ENCODE measurements at regions not wholly inside any gene's neighbourhood (a gene's known extent, or its start where the extent isn't known, plus 50 kb on each side); places are given as distances from the start of the nearest gene placed in this dataset.

GRCh38 chr13:107838588-107839161, 376.7 kb downstream of the LIG4 start:
- no peak for DNase-seq (ENCODE audit: low spot score in 2 of 2)
- in situ Hi-C loops (cut with MboI; ENCODE audit: low sequenced_read_pairs) = no loop called here
- no peaks in the 10 kb centered on the region for H3K27me3 ChIP-seq (ENCODE audit: low read depth)
- peaks cover 13% of the 10 kb centered on the region for H3K4me1 ChIP-seq
- no peaks in the 10 kb centered on the region for H3K9me3 ChIP-seq
- no peak overlapping the region for H3K4me3 ChIP-seq
- H3K36me3 ChIP-seq (replicated peaks) = no peaks in the 10 kb centered on the region

GRCh38 chr13:107836685-107837084, 378.7 kb downstream of the LIG4 start:
- no peak for DNase-seq (ENCODE audit: low spot score in 2 of 2)
- no peak overlapping the region for H3K4me3 ChIP-seq
- no peaks in the 10 kb centered on the region; the same call in 1 of the 2 replicates for H3K4me1 ChIP-seq
- H3K9me3 ChIP-seq = no peaks in the 10 kb centered on the region
- H3K27me3 ChIP-seq (ENCODE audit: low read depth) = no peaks in the 10 kb centered on the region
- no peaks in the 10 kb centered on the region for H3K36me3 ChIP-seq (replicated peaks)
- in situ Hi-C loops (cut with MboI; ENCODE audit: low sequenced_read_pairs) = no loop called here

GRCh38 chr13:107835339-107836018, 379.9 kb downstream of the LIG4 start:
- Histone ChIP-seq H3K27me3 (ENCODE audit: low read depth) (no peaks in the 10 kb centered on the region), H3K36me3 (replicated peaks) (no peaks in the 10 kb centered on the region), H3K9me3 (no peaks in the 10 kb centered on the region), H3K4me1 (no peaks in the 10 kb centered on the region), H3K4me3 (no peak overlapping the region)
- DNase-seq (ENCODE audit: low spot score in 2 of 2) = no peak
- in situ Hi-C loops (cut with MboI; ENCODE audit: low sequenced_read_pairs) = no loop called here

GRCh38 chr13:107834717-107835116, 380.6 kb downstream of the LIG4 start:
- DNase-seq (ENCODE audit: low spot score in 2 of 2) = no peak
- Histone ChIP-seq H3K36me3 (replicated peaks) (no peaks in the 10 kb centered on the region), H3K4me3 (no peak overlapping the region), H3K4me1 (no peaks in the 10 kb centered on the region), H3K9me3 (no peaks in the 10 kb centered on the region), H3K27me3 (ENCODE audit: low read depth) (no peaks in the 10 kb centered on the region)
- in situ Hi-C loops (cut with MboI; ENCODE audit: low sequenced_read_pairs) = no loop called here

- no peaks in the 10 kb centered on the region for H3K4me1 ChIP-seq
- no peak for DNase-seq (ENCODE audit: low spot score in 2 of 2)
- H3K27me3 ChIP-seq (ENCODE audit: low read depth) = no peaks in the 10 kb centered on the region
- in situ Hi-C loops (cut with MboI; ENCODE audit: low sequenced_read_pairs) = no loop called here
- no peaks in the 10 kb centered on the region for H3K36me3 ChIP-seq (replicated peaks)
- no peaks in the 10 kb centered on the region for H3K9me3 ChIP-seq
- no peak overlapping the region for H3K4me3 ChIP-seq
These were observed 381.1 kb downstream of the LIG4 start for GRCh38 chr13:107834281-107834680.

GRCh38 chr13:107832500-107833100, 382.7 kb downstream of the LIG4 start:
- in situ Hi-C loops (cut with MboI; ENCODE audit: low sequenced_read_pairs) = no loop called here
- Histone ChIP-seq H3K4me3 (no peak overlapping the region), H3K4me1 (no peaks in the 10 kb centered on the region), H3K9me3 (no peaks in the 10 kb centered on the region), H3K27me3 (ENCODE audit: low read depth) (no peaks in the 10 kb centered on the region), H3K36me3 (replicated peaks) (no peaks in the 10 kb centered on the region)
- no peak for DNase-seq (ENCODE audit: low spot score in 2 of 2)

GRCh38 chr13:107830804-107831203, 384.5 kb downstream of the LIG4 start:
- in situ Hi-C loops (cut with MboI; ENCODE audit: low sequenced_read_pairs) = no loop called here
- no peaks in the 10 kb centered on the region for H3K36me3 ChIP-seq (replicated peaks)
- H3K9me3 ChIP-seq = no peaks in the 10 kb centered on the region
- no peaks in the 10 kb centered on the region for H3K27me3 ChIP-seq (ENCODE audit: low read depth)
- DNase-seq (ENCODE audit: low spot score in 2 of 2) = no peak
- no peaks in the 10 kb centered on the region for H3K4me1 ChIP-seq
- H3K4me3 ChIP-seq = no peak overlapping the region

GRCh38 chr13:107827840-107828549, 387.3 kb downstream of the LIG4 start:
- no peaks in the 10 kb centered on the region for H3K9me3 ChIP-seq
- H3K27me3 ChIP-seq (ENCODE audit: low read depth) = no peaks in the 10 kb centered on the region
- H3K4me1 ChIP-seq = no peaks in the 10 kb centered on the region
- H3K4me3 ChIP-seq = no peak overlapping the region
- in situ Hi-C loops (cut with MboI; ENCODE audit: low sequenced_read_pairs) = no loop called here
- no peaks in the 10 kb centered on the region for H3K36me3 ChIP-seq (replicated peaks)
- no peak for DNase-seq (ENCODE audit: low spot score in 2 of 2)

GRCh38 chr13:107824635-107825034, 390.7 kb downstream of the LIG4 start:
- no peak for DNase-seq (ENCODE audit: low spot score in 2 of 2)
- Histone ChIP-seq H3K27me3 (ENCODE audit: low read depth) (no peaks in the 10 kb centered on the region; the same call in 1 of the 2 replicates), H3K9me3 (no peaks in the 10 kb centered on the region), H3K4me3 (no peak overlapping the region), H3K36me3 (replicated peaks) (no peaks in the 10 kb centered on the region), H3K4me1 (no peaks in the 10 kb centered on the region)
- in situ Hi-C loops (cut with MboI; ENCODE audit: low sequenced_read_pairs) = no loop called here

GRCh38 chr13:107822006-107822405, 393.3 kb downstream of the LIG4 start:
- DNase-seq (ENCODE audit: low spot score in 2 of 2) = no peak

GRCh38 chr13:107821492-107821891, 393.8 kb downstream of the LIG4 start:
- Histone ChIP-seq H3K4me3 (no peak overlapping the region), H3K4me1 (peaks cover 8% of the 10 kb centered on the region), H3K9me3 (no peaks in the 10 kb centered on the region), H3K27me3 (ENCODE audit: low read depth) (no peaks in the 10 kb centered on the region; the same call in 1 of the 2 replicates), H3K36me3 (replicated peaks) (no peaks in the 10 kb centered on the region)
- no peak for DNase-seq (ENCODE audit: low spot score in 2 of 2)
- in situ Hi-C loops (cut with MboI; ENCODE audit: low sequenced_read_pairs) = no loop called here

More at GRCh38 chr13:107822006-107822405, 393.3 kb downstream of the LIG4 start:
- H3K9me3 ChIP-seq = no peaks in the 10 kb centered on the region
- H3K27me3 ChIP-seq (ENCODE audit: low read depth) = no peaks in the 10 kb centered on the region; the same call in 1 of the 2 replicates
- in situ Hi-C loops (cut with MboI; ENCODE audit: low sequenced_read_pairs) = no loop called here
- H3K4me1 ChIP-seq = peaks cover 8% of the 10 kb centered on the region
- no peak overlapping the region for H3K4me3 ChIP-seq
- H3K36me3 ChIP-seq (replicated peaks) = no peaks in the 10 kb centered on the region

- Histone ChIP-seq H3K9me3 (no peaks in the 10 kb centered on the region), H3K4me1 (peaks cover 8% of the 10 kb centered on the region), H3K27me3 (ENCODE audit: low read depth) (no peaks in the 10 kb centered on the region; the same call in 1 of the 2 replicates), H3K36me3 (replicated peaks) (no peaks in the 10 kb centered on the region), H3K4me3 (no peak overlapping the region)
- in situ Hi-C loops (cut with MboI; ENCODE audit: low sequenced_read_pairs) = no loop called here
- no peak for DNase-seq (ENCODE audit: low spot score in 2 of 2)
These were observed 396.3 kb downstream of the LIG4 start for GRCh38 chr13:107819071-107819470.

- no peak overlapping the region for H3K4me3 ChIP-seq
- in situ Hi-C loops (cut with MboI; ENCODE audit: low sequenced_read_pairs) = no loop called here
- no peaks in the 10 kb centered on the region; the same call in 1 of the 2 replicates for H3K27me3 ChIP-seq (ENCODE audit: low read depth)
- peak; percentile 9 to 24 for DNase-seq (ENCODE audit: low spot score in 2 of 2)
- H3K36me3 ChIP-seq (replicated peaks) = no peaks in the 10 kb centered on the region
- H3K4me1 ChIP-seq = peaks cover 8% of the 10 kb centered on the region
- no peaks in the 10 kb centered on the region for H3K9me3 ChIP-seq
These were observed 397.6 kb downstream of the LIG4 start for GRCh38 chr13:107817647-107818287.

Data from HAP-1 (cell line).